ENCODE measurements at regions not wholly inside any gene's neighbourhood (a gene's known extent, or its start where the extent isn't known, plus 50 kb on each side); places are given as distances from the start of the nearest gene placed in this dataset.

DNA sequence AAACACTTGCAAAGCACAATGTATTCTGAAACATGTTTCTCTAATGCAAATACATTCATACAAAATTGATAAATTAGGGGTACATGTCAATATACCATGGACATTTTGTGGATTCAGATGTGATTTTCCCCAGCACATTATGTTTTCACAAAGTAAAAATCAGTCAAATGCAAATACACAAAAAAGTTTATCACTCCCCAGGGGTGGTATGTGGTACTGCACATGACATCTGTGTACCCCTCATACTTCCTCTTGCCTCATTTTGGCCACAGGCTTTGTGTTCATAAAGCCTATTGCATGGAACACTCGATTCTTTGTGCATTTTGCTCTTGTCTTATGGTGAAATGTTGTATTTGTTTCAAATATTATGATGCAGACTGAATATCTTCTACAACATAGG, 116.8 kb upstream of the PDE4D start:
- H3K4me3 ChIP-seq (ENCODE audit: low read depth, poor library complexity, severe bottlenecking): no peak overlapping the region
- intact Hi-C loops (cut with DNase I; ENCODE audit: low total_unique reads): no loop called here
- DNase-seq (ENCODE audit: low spot score in 2 of 2): no peak
- no peak for TF ChIP-seq POLR2A (IDR thresholded peaks at IDR 0.05)
- TF ChIP-seq, protein P1, sequence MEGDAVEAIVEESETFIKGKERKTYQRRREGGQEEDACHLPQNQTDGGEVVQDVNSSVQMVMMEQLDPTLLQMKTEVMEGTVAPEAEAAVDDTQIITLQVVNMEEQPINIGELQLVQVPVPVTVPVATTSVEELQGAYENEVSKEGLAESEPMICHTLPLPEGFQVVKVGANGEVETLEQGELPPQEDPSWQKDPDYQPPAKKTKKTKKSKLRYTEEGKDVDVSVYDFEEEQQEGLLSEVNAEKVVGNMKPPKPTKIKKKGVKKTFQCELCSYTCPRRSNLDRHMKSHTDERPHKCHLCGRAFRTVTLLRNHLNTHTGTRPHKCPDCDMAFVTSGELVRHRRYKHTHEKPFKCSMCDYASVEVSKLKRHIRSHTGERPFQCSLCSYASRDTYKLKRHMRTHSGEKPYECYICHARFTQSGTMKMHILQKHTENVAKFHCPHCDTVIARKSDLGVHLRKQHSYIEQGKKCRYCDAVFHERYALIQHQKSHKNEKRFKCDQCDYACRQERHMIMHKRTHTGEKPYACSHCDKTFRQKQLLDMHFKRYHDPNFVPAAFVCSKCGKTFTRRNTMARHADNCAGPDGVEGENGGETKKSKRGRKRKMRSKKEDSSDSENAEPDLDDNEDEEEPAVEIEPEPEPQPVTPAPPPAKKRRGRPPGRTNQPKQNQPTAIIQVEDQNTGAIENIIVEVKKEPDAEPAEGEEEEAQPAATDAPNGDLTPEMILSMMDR (IDR thresholded peaks at IDR 0.05): no peak
- 52 to 61% methylated on average over 1 of the region's 1 CpG for WGBS, 2 donors

DNA sequence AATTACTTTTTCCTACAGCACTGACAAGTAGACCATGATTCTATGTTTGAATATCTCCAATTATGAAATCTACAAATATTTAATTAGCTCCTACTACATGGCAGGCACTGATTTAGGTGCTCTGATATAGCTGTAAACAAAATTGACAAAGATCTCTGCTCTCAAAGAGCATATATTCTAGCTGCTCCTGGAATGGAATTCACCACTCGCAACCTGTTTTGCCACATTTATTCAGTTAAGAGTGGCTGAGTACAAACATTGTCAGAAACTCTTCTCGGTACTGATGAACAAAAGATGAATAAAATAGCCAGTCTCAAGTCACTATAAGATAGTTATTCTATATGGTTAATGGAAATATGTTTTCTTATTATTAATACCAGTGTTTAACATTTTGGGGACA, 114.2 kb upstream of the PDE4D start:
- no peak overlapping the region for H3K4me3 ChIP-seq (ENCODE audit: low read depth, poor library complexity, severe bottlenecking)
- intact Hi-C loops (cut with DNase I; ENCODE audit: low total_unique reads): no loop called here
- TF ChIP-seq, protein P1 (IDR thresholded peaks at IDR 0.05): no peak
- no peak for TF ChIP-seq POLR2A (IDR thresholded peaks at IDR 0.05)
- 71 to 80% methylated on average over 2 of the region's 2 CpGs for WGBS, 2 donors
- DNase-seq (ENCODE audit: low spot score in 2 of 2): no peak

DNA sequence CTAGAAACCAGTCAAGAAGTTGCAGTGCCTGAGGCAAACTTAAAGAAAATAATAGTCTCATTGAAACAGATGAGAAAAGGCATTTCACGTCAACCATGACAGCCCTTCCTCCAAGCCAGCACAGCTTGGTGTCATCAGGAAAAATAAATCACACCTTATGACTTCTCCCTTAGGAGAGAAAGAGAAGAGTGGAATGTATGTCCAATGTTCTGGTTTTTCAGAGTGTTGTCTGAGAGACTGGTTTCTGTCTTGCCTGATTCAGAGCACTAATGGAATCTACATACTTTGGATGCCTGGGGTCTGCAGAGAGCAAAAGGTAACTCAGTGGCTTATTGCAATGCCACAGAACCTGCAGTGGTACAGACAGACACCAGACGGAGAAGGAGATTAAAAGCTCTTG, 105.5 kb upstream of the PDE4D start:
- DNase-seq (ENCODE audit: low spot score in 2 of 2): no peak
- intact Hi-C loops (cut with DNase I; ENCODE audit: low total_unique reads): no loop called here
- WGBS, 2 donors: 46 to 49% methylated on average over 2 of the region's 2 CpGs
- no peak overlapping the region for H3K4me3 ChIP-seq (ENCODE audit: low read depth, poor library complexity, severe bottlenecking)
- no peak for TF ChIP-seq POLR2A (IDR thresholded peaks at IDR 0.05)
- TF ChIP-seq, protein P1 (IDR thresholded peaks at IDR 0.05): no peak

DNA sequence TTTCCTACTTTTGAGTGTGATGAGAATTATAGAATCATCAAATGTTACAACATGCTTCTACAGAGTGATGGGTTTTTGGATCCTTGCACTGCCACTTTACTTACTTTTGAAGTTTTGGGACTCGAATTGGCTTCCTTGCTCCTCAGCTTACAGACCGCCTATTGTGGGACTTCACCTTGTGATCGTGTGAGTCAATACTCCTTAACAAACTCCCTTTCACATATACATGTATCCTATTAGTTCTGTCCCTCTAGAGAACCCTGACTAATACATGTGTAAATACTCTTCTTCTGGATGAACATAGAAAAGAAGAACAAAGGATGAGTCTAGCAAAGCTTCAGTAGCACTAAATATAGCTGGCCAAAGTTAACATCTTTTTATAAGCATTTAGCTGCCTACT, 98.7 kb upstream of the PDE4D start:
- intact Hi-C loops (cut with DNase I; ENCODE audit: low total_unique reads): no loop called here
- no peak overlapping the region for H3K4me3 ChIP-seq (ENCODE audit: low read depth, poor library complexity, severe bottlenecking)
- WGBS, 2 donors: 85 to 89% methylated on average over 3 of the region's 3 CpGs
- DNase-seq (ENCODE audit: low spot score in 2 of 2): no peak
- TF ChIP-seq, protein P1 (IDR thresholded peaks at IDR 0.05): no peak
- TF ChIP-seq POLR2A (IDR thresholded peaks at IDR 0.05): no peak

DNA sequence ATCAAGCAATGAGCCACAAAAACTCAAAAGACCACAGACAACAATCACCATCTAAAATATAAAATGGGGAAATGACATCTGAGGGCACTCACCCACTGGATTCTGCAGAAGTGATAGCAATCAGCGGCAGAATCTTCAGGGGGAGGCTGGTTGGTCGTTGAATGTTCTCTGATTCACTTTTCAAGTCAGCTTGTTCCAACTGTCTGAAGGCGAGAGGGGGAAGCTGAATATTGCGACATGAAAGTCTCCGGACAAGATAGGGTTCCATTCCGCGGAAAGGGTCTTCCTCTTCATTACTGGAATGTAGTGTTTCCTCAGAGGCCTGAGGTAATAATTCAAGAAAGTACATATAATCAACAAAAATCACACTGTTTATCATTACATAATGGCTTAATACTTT, 94.9 kb upstream of the PDE4D start:
- WGBS, 2 donors: 88 to 91% methylated on average over 7 of the region's 7 CpGs
- no peak overlapping the region for H3K4me3 ChIP-seq (ENCODE audit: low read depth, poor library complexity, severe bottlenecking)
- TF ChIP-seq POLR2A (IDR thresholded peaks at IDR 0.05): no peak
- TF ChIP-seq, protein P1 (IDR thresholded peaks at IDR 0.05): no peak
- no peak for DNase-seq (ENCODE audit: low spot score in 2 of 2)
- intact Hi-C loops (cut with DNase I; ENCODE audit: low total_unique reads): no loop called here

DNA sequence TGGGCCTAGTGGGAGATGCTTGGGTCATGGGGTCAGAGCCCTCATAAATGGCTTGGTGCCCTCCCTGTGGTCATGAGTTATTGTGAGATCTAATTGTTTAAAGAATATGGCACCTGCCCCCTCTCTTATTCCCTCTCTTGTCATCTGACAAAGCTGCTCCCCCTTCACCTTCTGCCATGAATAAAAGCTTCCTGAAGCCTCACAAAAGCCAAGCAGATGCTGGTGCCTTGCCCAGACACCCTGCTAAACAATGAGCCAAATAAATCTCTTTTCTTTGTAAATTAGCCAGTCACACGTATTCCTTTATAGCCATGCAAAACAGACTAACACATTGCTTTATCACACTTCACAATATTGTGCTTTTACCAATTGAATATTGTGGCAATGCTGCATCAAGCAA, 82.8 kb upstream of the PDE4D start:
- 81 to 83% methylated on average over 1 of the region's 1 CpG for WGBS, 2 donors
- TF ChIP-seq, protein P1 (IDR thresholded peaks at IDR 0.05): no peak
- no peak for TF ChIP-seq POLR2A (IDR thresholded peaks at IDR 0.05)
- no peak overlapping the region for H3K4me3 ChIP-seq (ENCODE audit: low read depth, poor library complexity, severe bottlenecking)

More for the DNA sequence above, 82.8 kb upstream of the PDE4D start:
- intact Hi-C loops (cut with DNase I; ENCODE audit: low total_unique reads): no loop called here
- no peak for DNase-seq (ENCODE audit: low spot score in 2 of 2)
